GM23248 (cell line): ENCODE measurements at regions not wholly inside any gene's neighbourhood (a gene's known extent, or its start where the extent isn't known, plus 50 kb on each side); places are given as distances from the start of the nearest gene placed in this dataset.

ENCODE experiments used
- EZH2 ChIP-seq: fragments of 200-600 bp; sonication (generic); IDR thresholded peaks from 2 replicates; pipeline ENCODE4 v1.6.1; 2018; ENCODE audit warnings: antibody characterized with exemption, mild to moderate bottlenecking; ENCODE audit not compliant: insufficient read depth, poor library complexity, severe bottlenecking
- EZH2phosphoT487 ChIP-seq: fragments of 200-600 bp; sonication (generic); IDR thresholded peaks from 2 replicates; pipeline ENCODE4 v1.6.1; 2018; ENCODE audit warnings: antibody characterized with exemption, moderate library complexity, mild to moderate bottlenecking, low read depth; ENCODE audit not compliant: insufficient read depth

GRCh38 chr12:124704619-124705018, 137.2 kb upstream of the NCOR2 start:
- TF ChIP-seq EZH2phosphoT487 (no peak), EZH2 (no peak)
